ENCODE measurements at regions not wholly inside any gene's neighbourhood (a gene's known extent, or its start where the extent isn't known, plus 50 kb on each side); places are given as distances from the start of the nearest gene placed in this dataset.
A peak's percentile ranks its signal among the peaks of the same experiment; 100 is the strongest.
"Not testable (repeated sequence)": the region's sequence is repeated elsewhere in the genome, so short reads cannot be mapped to it uniquely, and the experiment has no call there.

GRCh38 chr14:19337232-19338059 is 96.7 kb downstream of the POTEG start:
- not testable (repeated sequence) for H3K27ac ChIP-seq (ENCODE audit: poor library complexity, severe bottlenecking); H3K4me1 ChIP-seq (ENCODE audit: insufficient read depth, poor library complexity, severe bottlenecking); H3K27me3 ChIP-seq (ENCODE audit: insufficient read depth, poor library complexity, severe bottlenecking); H3K36me3 ChIP-seq (ENCODE audit: low read depth); DNase-seq (ENCODE audit: low spot score); H3K4me3 ChIP-seq (ENCODE audit: severe bottlenecking); H3K9me3 ChIP-seq (ENCODE audit: severe bottlenecking)
- peak; percentile 96 for ATAC-seq (ENCODE audit: low read depth)

GRCh38 chr14:19338060-19338372 is 96.1 kb downstream of the POTEG start:
- H3K27ac ChIP-seq (ENCODE audit: poor library complexity, severe bottlenecking); H3K4me1 ChIP-seq (ENCODE audit: insufficient read depth, poor library complexity, severe bottlenecking); DNase-seq (ENCODE audit: low spot score); H3K9me3 ChIP-seq (ENCODE audit: severe bottlenecking); H3K36me3 ChIP-seq (ENCODE audit: low read depth); ATAC-seq (ENCODE audit: low read depth); H3K4me3 ChIP-seq (ENCODE audit: severe bottlenecking); H3K27me3 ChIP-seq (ENCODE audit: insufficient read depth, poor library complexity, severe bottlenecking): not testable (repeated sequence)

DNA sequence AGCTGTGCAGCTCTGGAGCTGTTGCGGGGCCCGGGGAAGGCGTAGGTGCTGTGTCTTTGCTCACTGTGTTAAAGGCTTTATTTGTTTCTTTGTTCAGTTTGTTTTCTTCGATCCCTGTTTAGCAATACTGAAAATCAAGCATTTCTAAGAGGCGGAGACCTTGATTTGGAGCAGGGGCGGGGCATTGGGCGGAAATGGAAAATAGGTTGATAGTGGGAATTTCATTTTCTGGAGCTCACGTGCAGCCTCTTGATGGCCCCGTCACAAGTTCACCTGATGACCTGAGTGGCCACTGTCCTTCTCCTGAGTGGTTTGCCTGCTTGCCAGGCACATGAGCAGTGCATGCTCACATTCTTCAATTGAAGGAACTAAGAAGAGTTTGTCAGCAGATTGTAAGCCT is 93.2 kb downstream of the POTEG start:
- H3K27me3 ChIP-seq (ENCODE audit: insufficient read depth, poor library complexity, severe bottlenecking); DNase-seq (ENCODE audit: low spot score); ATAC-seq (ENCODE audit: low read depth); H3K36me3 ChIP-seq (ENCODE audit: low read depth); H3K4me3 ChIP-seq (ENCODE audit: severe bottlenecking); H3K4me1 ChIP-seq (ENCODE audit: insufficient read depth, poor library complexity, severe bottlenecking); H3K9me3 ChIP-seq (ENCODE audit: severe bottlenecking); H3K27ac ChIP-seq (ENCODE audit: poor library complexity, severe bottlenecking): not testable (repeated sequence)

GRCh38 chr14:19341627-19342026 is 92.5 kb downstream of the POTEG start:
- H3K27me3 ChIP-seq (ENCODE audit: insufficient read depth, poor library complexity, severe bottlenecking); H3K4me1 ChIP-seq (ENCODE audit: insufficient read depth, poor library complexity, severe bottlenecking); H3K27ac ChIP-seq (ENCODE audit: poor library complexity, severe bottlenecking); ATAC-seq (ENCODE audit: low read depth); H3K9me3 ChIP-seq (ENCODE audit: severe bottlenecking); H3K36me3 ChIP-seq (ENCODE audit: low read depth); H3K4me3 ChIP-seq (ENCODE audit: severe bottlenecking); DNase-seq (ENCODE audit: low spot score): not testable (repeated sequence)

DNA sequence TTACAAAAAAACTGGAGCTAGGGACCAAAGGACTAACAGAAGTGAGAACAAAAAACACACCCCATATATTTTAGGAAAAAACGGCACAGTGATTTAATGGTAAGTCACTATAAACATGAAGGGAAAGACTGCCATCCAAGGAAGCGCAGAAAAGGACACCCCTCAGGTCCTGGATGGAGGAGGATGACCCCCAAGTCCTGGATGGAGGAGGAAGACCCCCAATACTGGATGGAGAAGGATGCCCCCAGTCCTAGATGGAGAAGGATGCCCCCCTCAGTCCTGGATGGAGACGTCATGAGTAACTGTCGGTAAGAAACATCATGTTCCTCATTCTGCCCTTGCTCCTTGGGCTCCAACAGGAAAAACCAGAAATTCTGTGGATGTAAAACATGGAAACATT is 89.9 kb downstream of the POTEG start:
- not testable (repeated sequence) for H3K27ac ChIP-seq (ENCODE audit: poor library complexity, severe bottlenecking); H3K9me3 ChIP-seq (ENCODE audit: severe bottlenecking); ATAC-seq (ENCODE audit: low read depth); H3K27me3 ChIP-seq (ENCODE audit: insufficient read depth, poor library complexity, severe bottlenecking); H3K4me3 ChIP-seq (ENCODE audit: severe bottlenecking); H3K4me1 ChIP-seq (ENCODE audit: insufficient read depth, poor library complexity, severe bottlenecking); DNase-seq (ENCODE audit: low spot score); H3K36me3 ChIP-seq (ENCODE audit: low read depth)

DNA sequence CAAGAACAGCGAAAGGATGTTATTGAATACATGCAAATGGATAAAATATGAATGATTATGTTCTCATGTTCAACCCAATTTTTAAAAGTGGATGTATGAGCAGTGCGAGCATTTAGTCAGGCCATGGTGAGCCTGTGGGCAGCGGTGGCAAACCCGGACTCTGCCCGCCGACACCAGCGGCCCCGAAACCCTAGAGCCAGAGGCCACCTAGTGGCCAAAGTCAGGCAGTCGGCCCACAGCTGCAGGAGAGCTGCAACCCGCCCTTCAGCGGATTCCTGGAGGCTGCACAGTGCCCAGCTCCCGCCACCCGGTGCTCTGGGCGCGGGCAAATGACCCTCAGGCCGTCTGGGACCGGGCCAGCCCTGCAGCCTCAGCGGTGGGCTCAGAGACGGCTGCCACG is 89.5 kb downstream of the POTEG start:
- not testable (repeated sequence) for H3K27me3 ChIP-seq (ENCODE audit: insufficient read depth, poor library complexity, severe bottlenecking); DNase-seq (ENCODE audit: low spot score); H3K27ac ChIP-seq (ENCODE audit: poor library complexity, severe bottlenecking); H3K4me3 ChIP-seq (ENCODE audit: severe bottlenecking); H3K36me3 ChIP-seq (ENCODE audit: low read depth); H3K9me3 ChIP-seq (ENCODE audit: severe bottlenecking); H3K4me1 ChIP-seq (ENCODE audit: insufficient read depth, poor library complexity, severe bottlenecking)
- peak; percentile 81 for ATAC-seq (ENCODE audit: low read depth)

- not testable (repeated sequence) for H3K36me3 ChIP-seq (ENCODE audit: low read depth); H3K4me3 ChIP-seq (ENCODE audit: severe bottlenecking); ATAC-seq (ENCODE audit: low read depth); H3K27me3 ChIP-seq (ENCODE audit: insufficient read depth, poor library complexity, severe bottlenecking); H3K27ac ChIP-seq (ENCODE audit: poor library complexity, severe bottlenecking); DNase-seq (ENCODE audit: low spot score); H3K9me3 ChIP-seq (ENCODE audit: severe bottlenecking); H3K4me1 ChIP-seq (ENCODE audit: insufficient read depth, poor library complexity, severe bottlenecking)
These were observed 88.7 kb downstream of the POTEG start for GRCh38 chr14:19345298-19345911.

GRCh38 chr14:19346074-19346480 is 88.1 kb downstream of the POTEG start:
- not testable (repeated sequence) for H3K27ac ChIP-seq (ENCODE audit: poor library complexity, severe bottlenecking); H3K4me3 ChIP-seq (ENCODE audit: severe bottlenecking); H3K9me3 ChIP-seq (ENCODE audit: severe bottlenecking); DNase-seq (ENCODE audit: low spot score); H3K27me3 ChIP-seq (ENCODE audit: insufficient read depth, poor library complexity, severe bottlenecking); H3K4me1 ChIP-seq (ENCODE audit: insufficient read depth, poor library complexity, severe bottlenecking); H3K36me3 ChIP-seq (ENCODE audit: low read depth)
- ATAC-seq (ENCODE audit: low read depth) = peak; percentile 86

GRCh38 chr14:19346636-19347035 is 87.5 kb downstream of the POTEG start:
- ATAC-seq (ENCODE audit: low read depth); H3K27ac ChIP-seq (ENCODE audit: poor library complexity, severe bottlenecking); H3K27me3 ChIP-seq (ENCODE audit: insufficient read depth, poor library complexity, severe bottlenecking); DNase-seq (ENCODE audit: low spot score); H3K4me1 ChIP-seq (ENCODE audit: insufficient read depth, poor library complexity, severe bottlenecking); H3K9me3 ChIP-seq (ENCODE audit: severe bottlenecking); H3K36me3 ChIP-seq (ENCODE audit: low read depth); H3K4me3 ChIP-seq (ENCODE audit: severe bottlenecking): not testable (repeated sequence)

- H3K4me1 ChIP-seq (ENCODE audit: insufficient read depth, poor library complexity, severe bottlenecking); H3K27me3 ChIP-seq (ENCODE audit: insufficient read depth, poor library complexity, severe bottlenecking); H3K9me3 ChIP-seq (ENCODE audit: severe bottlenecking); H3K4me3 ChIP-seq (ENCODE audit: severe bottlenecking); H3K36me3 ChIP-seq (ENCODE audit: low read depth); H3K27ac ChIP-seq (ENCODE audit: poor library complexity, severe bottlenecking); ATAC-seq (ENCODE audit: low read depth): not testable (repeated sequence)
- peak; percentile 3 for DNase-seq (ENCODE audit: low spot score)
These were observed 87.0 kb downstream of the POTEG start for GRCh38 chr14:19347112-19347511.
